Kidney tubule cell (primary cell): ENCODE measurements at regions not wholly inside any gene's neighbourhood (a gene's known extent, or its start where the extent isn't known, plus 50 kb on each side); places are given as distances from the start of the nearest gene placed in this dataset.
A peak's percentile ranks its signal among the peaks of the same experiment; 100 is the strongest.

Source experiments
- DNase-seq: peaks from one replicate; pipeline ENCODE4 v3.0.0-alpha.2; 2018; ENCODE audit warnings: low spot score

GRCh38 chr2:213202011-213202410 is 50.6 kb upstream of the IKZF2 start:
- no peak for DNase-seq

DNA sequence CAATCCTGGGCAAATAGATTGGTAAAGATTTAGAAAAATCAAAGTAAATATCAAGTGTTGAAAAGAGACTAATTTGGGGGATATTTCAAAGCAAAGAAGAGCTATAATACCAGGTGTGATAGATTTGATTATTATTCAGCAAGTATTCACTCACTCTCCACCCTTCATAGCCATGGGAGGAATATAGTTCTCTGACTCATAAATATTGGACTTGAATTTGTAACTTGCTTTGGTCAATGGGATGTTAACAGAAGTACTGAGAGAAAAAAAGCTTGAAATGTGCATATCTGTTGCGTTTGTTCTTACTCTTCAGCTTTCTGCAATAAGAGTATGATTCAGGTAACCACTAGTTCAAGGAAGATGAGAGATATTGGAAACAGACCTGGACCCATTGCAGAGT is 54.5 kb upstream of the IKZF2 start:
- DNase-seq: no peak

DNA sequence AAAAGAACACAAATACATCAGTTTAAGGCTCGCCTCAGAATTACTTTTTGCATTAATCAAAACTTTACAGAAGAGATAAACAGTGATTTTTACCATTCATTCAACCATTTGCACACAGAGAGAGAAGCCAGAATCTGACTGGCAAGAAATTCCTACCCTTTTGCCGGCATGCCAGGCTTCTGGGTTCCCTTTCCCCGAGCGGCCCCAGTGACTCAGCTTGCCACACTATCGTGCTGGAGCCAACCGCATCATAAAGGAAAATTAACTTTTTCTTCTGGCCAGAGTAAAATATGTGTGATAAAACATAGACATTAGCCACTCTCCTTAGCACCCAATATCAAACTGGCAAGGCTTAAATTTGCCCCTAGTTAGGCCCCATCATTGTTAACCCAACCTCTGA is 61.8 kb upstream of the IKZF2 start:
- DNase-seq: no peak

DNA sequence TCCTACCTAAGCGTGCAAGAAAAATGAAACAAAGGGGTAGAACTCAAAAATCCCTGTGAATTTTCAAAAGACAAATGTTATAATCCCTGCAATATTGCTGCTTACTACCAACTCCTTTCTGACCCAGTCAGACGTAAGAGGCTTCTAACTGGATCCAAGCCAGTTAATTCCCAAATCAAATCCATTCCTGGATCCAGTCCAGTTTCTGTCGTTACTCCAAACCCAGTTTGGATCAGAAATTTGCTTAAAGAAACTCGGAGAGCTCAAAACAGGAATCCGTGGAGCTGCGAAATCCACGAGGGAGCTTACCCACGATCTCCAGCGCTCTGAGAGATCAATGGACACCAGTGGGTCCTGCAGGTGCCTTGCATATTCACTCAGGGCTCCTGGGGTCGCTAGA is 62.8 kb upstream of the IKZF2 start:
- DNase-seq: no peak

GRCh38 chr2:213216461-213216860 is 65.0 kb upstream of the IKZF2 start:
- DNase-seq: no peak

- DNase-seq: no peak
Observed at GRCh38 chr2:213219816-213220215, 64.4 kb upstream of the SPAG16 start.

DNA sequence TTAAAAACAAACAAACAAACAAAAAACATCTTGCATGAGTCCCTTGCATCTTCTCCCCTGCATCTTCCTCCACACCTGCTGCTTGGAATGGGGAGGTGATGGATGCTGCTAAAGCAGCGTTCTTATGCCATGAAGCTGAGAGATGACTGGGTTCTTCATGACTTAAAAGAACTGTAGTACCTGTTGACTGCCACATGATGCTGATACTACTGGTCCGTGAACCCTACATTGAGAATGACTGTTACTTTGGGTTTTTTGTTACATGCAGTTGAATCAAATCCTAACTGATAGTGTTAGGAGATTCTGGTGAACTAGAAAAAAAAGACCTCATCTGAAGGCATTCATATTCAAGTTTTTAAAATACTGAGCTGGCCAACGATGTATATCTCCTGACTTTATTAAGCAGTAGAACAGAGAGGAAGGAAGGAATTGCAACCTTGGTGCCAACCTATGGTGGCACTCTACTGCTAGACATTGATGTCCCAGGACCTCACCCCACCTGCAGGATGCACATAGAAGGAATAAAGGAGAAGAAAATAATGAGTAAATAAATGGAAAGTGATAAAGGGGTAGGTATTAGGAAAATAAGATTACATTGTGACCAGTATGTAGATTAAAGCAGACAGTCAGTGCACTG is 63.2 kb upstream of the SPAG16 start:
- no peak for DNase-seq

DNA sequence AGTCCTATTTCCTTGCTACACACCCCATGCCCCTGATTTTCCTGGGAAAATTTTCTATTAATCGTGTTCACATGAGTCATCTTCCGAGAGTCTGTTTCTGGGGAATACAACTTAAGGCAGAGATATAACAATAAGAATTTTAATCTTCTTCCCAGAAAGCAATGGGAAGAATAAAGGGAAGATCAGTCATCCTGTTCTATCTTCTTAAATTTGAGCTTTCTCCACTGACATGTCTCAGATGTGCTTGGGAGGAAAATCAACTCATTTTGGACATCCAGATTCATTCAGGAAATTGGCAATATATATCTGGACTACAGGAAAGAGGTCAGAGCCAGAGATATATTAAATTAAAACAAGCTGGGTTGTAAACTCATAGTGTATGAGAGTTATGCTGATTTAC is 62.3 kb upstream of the SPAG16 start:
- no peak for DNase-seq

DNA sequence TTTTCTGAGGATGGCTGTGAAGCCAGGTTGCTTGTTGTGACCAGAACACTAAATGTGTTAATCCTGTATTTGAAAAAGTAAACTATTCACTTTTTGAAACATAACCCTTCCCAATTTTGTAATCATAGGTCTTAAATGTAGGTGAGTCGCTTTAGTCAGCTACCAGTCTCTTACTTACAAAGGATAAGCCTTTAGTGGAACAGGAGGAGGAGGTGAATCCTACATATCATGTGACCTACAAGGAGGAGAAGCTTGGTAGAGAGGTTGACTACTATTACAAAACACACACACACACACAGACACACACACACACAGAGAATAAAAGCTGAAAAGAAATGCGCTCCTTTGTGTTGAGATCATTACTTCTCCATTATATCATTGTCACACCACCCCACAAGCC is 59.9 kb upstream of the SPAG16 start:
- no peak for DNase-seq

DNA sequence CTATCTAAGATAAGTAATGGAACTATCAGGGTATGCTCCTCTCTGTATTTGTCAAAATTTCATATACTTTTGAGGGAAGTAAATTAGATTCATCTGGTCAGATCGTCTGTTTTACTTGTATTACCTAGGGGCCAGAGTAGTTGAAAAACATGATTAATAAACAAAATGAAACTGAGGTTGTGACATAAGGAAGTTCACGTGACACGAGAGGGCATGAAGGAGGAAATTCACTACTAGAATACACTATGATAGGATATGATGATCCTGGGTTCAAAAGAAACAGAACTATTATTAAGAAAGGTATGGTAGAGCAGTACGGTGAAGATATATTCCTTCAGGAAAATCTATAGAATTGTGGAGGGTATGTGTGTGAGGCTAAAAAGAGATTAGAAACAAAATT is 58.4 kb upstream of the SPAG16 start:
- no peak for DNase-seq

GRCh38 chr2:213227458-213227857 is 56.8 kb upstream of the SPAG16 start:
- DNase-seq: peak; percentile 65

DNA sequence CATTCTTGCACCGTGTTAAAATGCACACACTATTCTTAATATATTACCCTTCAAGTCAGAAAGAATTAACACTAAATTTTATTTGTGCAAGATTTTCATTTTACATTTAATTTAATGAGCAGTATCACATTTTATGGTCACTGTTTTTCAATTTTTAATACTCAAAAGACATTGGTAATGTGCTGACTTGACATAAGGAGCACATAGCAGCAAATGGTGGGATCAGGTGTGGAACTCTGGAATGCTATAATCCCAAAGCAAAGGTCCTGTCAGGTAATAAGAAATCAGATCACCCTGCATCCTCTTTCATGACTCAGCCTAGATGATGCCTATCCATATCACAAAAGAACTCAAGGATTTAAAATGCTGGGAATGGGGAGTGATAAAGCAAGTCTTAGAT is 55.6 kb upstream of the SPAG16 start:
- DNase-seq: no peak

DNA sequence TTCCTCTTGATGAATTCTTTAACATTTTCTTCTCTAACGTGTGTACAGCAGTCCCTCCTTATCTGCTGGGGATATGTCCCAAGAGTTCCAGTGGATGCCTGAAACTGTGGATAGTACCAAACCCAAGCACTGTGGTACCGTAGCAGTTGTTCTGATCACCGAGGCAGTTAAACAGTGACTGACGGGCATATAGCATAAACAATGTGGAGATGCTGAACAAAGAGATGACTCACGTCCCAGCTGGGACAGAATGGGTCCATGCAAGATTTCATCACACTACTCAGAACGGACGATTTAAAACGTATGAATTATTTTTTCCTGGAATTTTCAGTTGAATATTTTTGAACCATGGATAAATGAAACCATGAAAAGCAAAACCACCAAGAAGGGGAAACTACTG is 54.5 kb upstream of the SPAG16 start:
- DNase-seq: no peak

GRCh38 chr2:213231966-213232365 is 52.3 kb upstream of the SPAG16 start:
- no peak for DNase-seq

GRCh38 chr2:213232649-213233437 is 51.4 kb upstream of the SPAG16 start:
- peak; percentile 18 for DNase-seq

DNA sequence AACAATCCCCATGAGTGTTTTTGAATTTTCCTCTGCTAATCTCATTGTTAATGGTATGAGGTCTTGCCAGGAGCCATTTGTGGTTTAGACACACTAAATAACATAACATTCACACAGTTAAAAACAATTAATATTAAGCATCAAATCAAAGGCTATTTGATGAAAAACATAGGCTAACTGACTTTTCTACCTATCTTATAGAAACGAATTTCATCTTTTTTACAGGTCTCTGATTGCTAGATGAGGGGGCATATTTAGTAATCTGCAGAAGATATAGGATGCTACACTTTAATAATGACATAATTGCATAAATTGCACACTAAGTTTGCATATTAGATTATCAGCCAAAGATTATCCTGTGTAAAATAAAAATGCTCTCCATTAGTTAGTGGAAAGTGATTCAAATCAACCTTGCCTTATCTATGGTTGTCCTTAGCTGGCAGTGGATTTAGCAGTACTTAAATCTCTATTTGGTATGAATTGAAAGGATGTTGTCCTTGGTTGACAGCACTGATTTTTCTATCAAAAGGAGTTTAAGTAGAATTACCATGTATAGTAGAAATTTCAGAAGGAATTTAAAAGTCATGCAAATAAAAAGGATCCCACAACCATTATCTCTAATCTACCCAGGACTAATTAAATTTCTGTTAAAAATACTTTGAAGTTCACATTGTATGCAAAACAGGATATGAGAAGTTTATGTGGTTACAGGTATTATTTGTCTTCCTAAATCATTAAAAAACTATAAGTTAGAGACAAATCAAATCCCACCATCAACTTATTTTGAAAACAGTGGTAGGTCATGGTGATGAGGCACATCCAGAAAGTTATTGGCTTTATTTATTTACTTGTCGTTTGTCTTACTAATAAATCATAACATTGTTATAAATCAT is 50.6 kb upstream of the SPAG16 start:
- no peak for DNase-seq
